A549 (cell line): ENCODE measurements at regions not wholly inside any gene's neighbourhood (a gene's known extent, or its start where the extent isn't known, plus 50 kb on each side); places are given as distances from the start of the nearest gene placed in this dataset.

Experiments
- CTCF ChIP-seq: fragments of >200 bp; sonication (Bioruptor Twin); formaldehyde crosslinking; IDR thresholded peaks from 3 replicates; pipeline ENCODE4 v1.5.1; 2016
- EP300 ChIP-seq, 2 experiments: fragments of >200 bp; sonication (Bioruptor Twin); formaldehyde crosslinking; IDR thresholded peaks; 2 replicates in 1 of 2; 3 replicates in 1 of 2; pipeline ENCODE4 v1.6.1; 2016 to 2017
- HES2 ChIP-seq: fragments of >200 bp; sonication (Bioruptor Twin); formaldehyde crosslinking; IDR thresholded peaks from 2 replicates; pipeline ENCODE4 v1.6.1; 2016
- HEYL ChIP-seq: fragments of 250-450 bp; sonication (Bioruptor Pico); IDR thresholded peaks from 2 replicates; pipeline ENCODE4 v1.8.0; 2021; ENCODE audit warnings: mild to moderate bottlenecking, moderate library complexity
- HOXB13 ChIP-seq: fragments of 250-450 bp; sonication (Bioruptor Pico); IDR thresholded peaks from 2 replicates; pipeline ENCODE4 v1.5.0; 2020; ENCODE audit warnings: low read depth, mild to moderate bottlenecking, moderate library complexity
- JUN ChIP-seq, 2 experiments: fragments of >200 bp; sonication (Bioruptor Twin); formaldehyde crosslinking; IDR thresholded peaks; 2 replicates in 1 of 2; 3 replicates in 1 of 2; pipeline ENCODE4 v1.6.1; 2016 to 2017
- MAX ChIP-seq: IDR thresholded peaks from 2 replicates; pipeline ENCODE4 v1.6.1; 2012
- POLR2A ChIP-seq: IDR thresholded peaks from 2 replicates; pipeline ENCODE4 v1.6.1; 2012; ENCODE audit warnings: mild to moderate bottlenecking, low read length
- POLR2AphosphoS2 ChIP-seq: conservative IDR thresholded peaks from 2 replicates; pipeline ENCODE4 v1.6.1; 2012; ENCODE audit warnings: low read length, improper control_type of control experiment, inconsistent platforms
- TF ChIP-seq, protein P1 (sequence below): fragments of 150-350 bp; IDR thresholded peaks from 2 replicates; pipeline ENCODE4 v1.6.1; 2014; ENCODE audit warnings: low read depth, mild to moderate bottlenecking, low read length

GRCh38 chr2:111239107-111239506 is 118.4 kb downstream of the BCL2L11 start:
- TF ChIP-seq HES2: no peak
- TF ChIP-seq POLR2A: no peak
- TF ChIP-seq CTCF: no peak
- no peak for TF ChIP-seq EP300 (IDR thresholded peaks at IDR 0.05)
- TF ChIP-seq HOXB13: no peak
- TF ChIP-seq JUN (IDR thresholded peaks at IDR 0.05): no peak
- TF ChIP-seq, protein P1, sequence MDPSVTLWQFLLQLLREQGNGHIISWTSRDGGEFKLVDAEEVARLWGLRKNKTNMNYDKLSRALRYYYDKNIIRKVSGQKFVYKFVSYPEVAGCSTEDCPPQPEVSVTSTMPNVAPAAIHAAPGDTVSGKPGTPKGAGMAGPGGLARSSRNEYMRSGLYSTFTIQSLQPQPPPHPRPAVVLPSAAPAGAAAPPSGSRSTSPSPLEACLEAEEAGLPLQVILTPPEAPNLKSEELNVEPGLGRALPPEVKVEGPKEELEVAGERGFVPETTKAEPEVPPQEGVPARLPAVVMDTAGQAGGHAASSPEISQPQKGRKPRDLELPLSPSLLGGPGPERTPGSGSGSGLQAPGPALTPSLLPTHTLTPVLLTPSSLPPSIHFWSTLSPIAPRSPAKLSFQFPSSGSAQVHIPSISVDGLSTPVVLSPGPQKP: no peak
- TF ChIP-seq HEYL (CRISPR knock-in tag): no peak
- TF ChIP-seq MAX: no peak
- TF ChIP-seq POLR2AphosphoS2: no peak
